MM.1S (cell line): ENCODE measurements at regions not wholly inside any gene's neighbourhood (a gene's known extent, or its start where the extent isn't known, plus 50 kb on each side); places are given as distances from the start of the nearest gene placed in this dataset.

Experiments
- CTCF ChIP-seq: fragments of 300-600 bp; sonication (generic); IDR thresholded peaks from 2 replicates; pipeline ENCODE4 v1.5.1; 2016; ENCODE audit warnings: antibody characterized with exemption, low read length, mixed read lengths
- EZH2 ChIP-seq: fragments of 300-600 bp; sonication (generic); optimal IDR thresholded peaks from 2 replicates; pipeline ENCODE3; 2017; ENCODE audit warnings: low read depth, mild to moderate bottlenecking, antibody characterized with exemption, low read length, mixed read lengths
- EZH2phosphoT487 ChIP-seq: fragments of 300-600 bp; sonication (generic); IDR thresholded peaks from 2 replicates; pipeline ENCODE4 v1.6.1; 2018; ENCODE audit warnings: antibody characterized with exemption, low read length

GRCh38 chr16:66091471-66091891 lies 275.0 kb upstream of the CDH5 start:
- TF ChIP-seq CTCF (no peak), EZH2 (no peak), EZH2phosphoT487 (no peak)
